ENCODE measurements at regions not wholly inside any gene's neighbourhood (a gene's known extent, or its start where the extent isn't known, plus 50 kb on each side); places are given as distances from the start of the nearest gene placed in this dataset.
"Not testable (repeated sequence)": the region's sequence is repeated elsewhere in the genome, so short reads cannot be mapped to it uniquely, and the experiment has no call there.

- no peak for DNase-seq (ENCODE audit: low read depth)
- TF ChIP-seq CTCF (IDR thresholded peaks at IDR 0.05; ENCODE audit: insufficient read depth, low read depth, low read length) = no peak
- no peak overlapping the region for H3K4me3 ChIP-seq (ENCODE audit: low read depth, low read length)
These were observed 246.1 kb upstream of the CYRIA start for GRCh38 chr2:16911746-16912145.

- no peak for DNase-seq (ENCODE audit: low read depth)
- H3K4me3 ChIP-seq (ENCODE audit: low read depth, low read length) = no peak overlapping the region
- no peak for TF ChIP-seq CTCF (IDR thresholded peaks at IDR 0.05; ENCODE audit: insufficient read depth, low read depth, low read length)
These were observed 243.0 kb upstream of the CYRIA start for GRCh38 chr2:16908656-16909055.

- H3K4me3 ChIP-seq (ENCODE audit: low read depth, low read length) = no peak overlapping the region
- no peak for DNase-seq (ENCODE audit: low read depth)
- no peak for TF ChIP-seq CTCF (IDR thresholded peaks at IDR 0.05; ENCODE audit: insufficient read depth, low read depth, low read length)
These were observed 242.1 kb upstream of the CYRIA start for GRCh38 chr2:16907645-16908282.

DNA sequence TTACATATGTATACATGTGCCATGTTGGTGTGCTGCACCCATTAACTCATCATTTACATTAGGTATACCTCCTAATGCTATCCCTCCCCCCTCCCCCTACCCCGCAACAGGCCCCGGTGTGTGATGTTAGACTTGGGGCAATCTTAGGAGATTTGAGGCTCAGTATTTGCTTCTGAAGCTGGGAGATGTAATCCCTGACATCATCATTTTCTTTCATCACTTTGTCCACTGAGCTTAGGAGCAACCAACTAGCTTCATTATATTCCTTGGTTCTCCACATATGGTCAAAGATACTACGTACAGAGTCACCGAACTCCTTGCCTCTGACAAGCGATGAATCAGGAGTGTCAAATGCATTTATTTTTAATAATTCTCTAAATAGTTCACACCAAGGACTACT is 239.7 kb upstream of the CYRIA start:
- not testable (repeated sequence) for H3K4me3 ChIP-seq (ENCODE audit: low read depth, low read length); DNase-seq (ENCODE audit: low read depth)

GRCh38 chr2:16900405-16901025 is 234.9 kb upstream of the CYRIA start:
- peak; percentile 55 for TF ChIP-seq CTCF (IDR thresholded peaks at IDR 0.05; ENCODE audit: insufficient read depth, low read depth, low read length)
- no peak overlapping the region for H3K4me3 ChIP-seq (ENCODE audit: low read depth, low read length)
- peak; percentile 8 for DNase-seq (ENCODE audit: low read depth)

DNA sequence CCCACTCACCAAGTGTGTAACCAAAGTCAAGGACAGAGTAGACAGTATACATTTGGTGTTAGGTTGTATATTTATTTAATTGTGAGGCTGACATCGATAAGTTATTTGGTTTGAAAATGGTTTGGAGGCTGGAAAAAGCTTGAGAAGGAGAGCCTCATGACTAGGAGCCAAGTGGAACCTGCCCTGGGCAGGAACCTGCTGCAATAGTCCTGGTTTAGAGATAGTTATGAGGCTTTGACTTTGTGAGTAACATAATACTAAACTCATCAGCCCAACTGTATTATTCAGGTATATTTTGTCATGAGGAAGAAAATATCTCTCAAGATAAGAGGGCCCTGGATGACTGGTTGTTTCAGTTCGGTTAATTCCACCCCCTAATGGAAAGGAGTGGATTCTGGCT is 234.3 kb upstream of the CYRIA start:
- TF ChIP-seq CTCF (IDR thresholded peaks at IDR 0.05; ENCODE audit: insufficient read depth, low read depth, low read length) = no peak
- no peak for DNase-seq (ENCODE audit: low read depth)
- no peak overlapping the region for H3K4me3 ChIP-seq (ENCODE audit: low read depth, low read length)

- DNase-seq (ENCODE audit: low read depth) = peak; percentile 16
- TF ChIP-seq CTCF (IDR thresholded peaks at IDR 0.05; ENCODE audit: insufficient read depth, low read depth, low read length) = no peak
- H3K4me3 ChIP-seq (ENCODE audit: low read depth, low read length) = no peak overlapping the region
These were observed 224.4 kb upstream of the CYRIA start for GRCh38 chr2:16890081-16890480.

All from fibroblast of villous mesenchyme (primary cell).